Transverse colon (tissue), 3 donors: ENCODE measurements at regions not wholly inside any gene's neighbourhood (a gene's known extent, or its start where the extent isn't known, plus 50 kb on each side); places are given as distances from the start of the nearest gene placed in this dataset.

Experiments
- CTCF ChIP-seq, 5 experiments: fragments of 200-600 bp in 3 of 5; fragments of 450-650 bp in 2 of 5; sonication (generic) in 3 of 5; IDR thresholded peaks; 1 replicate in 2 of 5; 2 replicates in 3 of 5; pipeline ENCODE4 v1.5.1; 2016 to 2017; ENCODE audit warnings: antibody characterized with exemption in 5 of 5, inconsistent platforms in 3 of 5, mild to moderate bottlenecking in 2 of 5, moderate library complexity in 1 of 5
- POLR2A ChIP-seq: fragments of 450-650 bp; IDR thresholded peaks from one replicate; pipeline ENCODE4 v1.6.1; 2016; ENCODE audit warnings: antibody characterized with exemption, mild to moderate bottlenecking, moderate library complexity

GRCh38 chr4:170772429-170772828 lies 682.7 kb upstream of the AADAT start:
- TF ChIP-seq CTCF (IDR thresholded peaks at IDR 0.05), result no peak
- TF ChIP-seq POLR2A, result no peak
